ENCODE measurements at regions not wholly inside any gene's neighbourhood (a gene's known extent, or its start where the extent isn't known, plus 50 kb on each side); places are given as distances from the start of the nearest gene placed in this dataset.

- no peaks in the 10 kb centered on the region for H3K79me2 ChIP-seq (ENCODE audit: insufficient read depth, low read length)
- intact Hi-C loops (cut with micrococcal nuclease) = no loop called here
- H4K20me1 ChIP-seq (ENCODE audit: insufficient read depth) = no peaks in the 10 kb centered on the region
- no peak overlapping the region for H3K27ac ChIP-seq (ENCODE audit: low read depth, low read length)
- no TSS peak for BruUV-seq (replicated peaks)
- H3K36me3 ChIP-seq (ENCODE audit: control insufficient read depth in 1 of 2, insufficient read depth in 2 of 2, low read length in 2 of 2) = no peaks in the 10 kb centered on the region
- no peak for DNase-seq (ENCODE audit: low read depth, low spot score)
- H3K27me3 ChIP-seq (ENCODE audit: insufficient read depth, low read length) = no peaks in the 10 kb centered on the region
- TF ChIP-seq SIN3A (IDR thresholded peaks at IDR 0.05; ENCODE audit: low read depth) (no peak), RAD21 (IDR thresholded peaks at IDR 0.05; ENCODE audit: low read depth) (no peak), ZBTB33 (IDR thresholded peaks at IDR 0.05; ENCODE audit: extremely low read depth, insufficient replicate concordance, low read length) (no peak), MAX (IDR thresholded peaks at IDR 0.05) (no peak), JUND (IDR thresholded peaks at IDR 0.05) (no peak), POLR2AphosphoS5 (IDR thresholded peaks at IDR 0.05; ENCODE audit: low read depth, low read length) (no peak), EZH2 (IDR thresholded peaks at IDR 0.05) (no peak), YY1 (IDR thresholded peaks at IDR 0.05; ENCODE audit: extremely low read depth, insufficient replicate concordance, low read depth, low read length) (no peak), CEBPB (IDR thresholded peaks at IDR 0.05; ENCODE audit: low read depth) (no peak), FOSL1 (IDR thresholded peaks at IDR 0.05; ENCODE audit: low read depth) (no peak), CBX3 (IDR thresholded peaks at IDR 0.05; ENCODE audit: low read depth) (no peak), REST (IDR thresholded peaks at IDR 0.05; ENCODE audit: low read depth) (no peak), ATF3 (IDR thresholded peaks at IDR 0.05) (no peak), EGR1 (IDR thresholded peaks at IDR 0.05; ENCODE audit: low read depth) (no peak), SP1 (IDR thresholded peaks at IDR 0.05; ENCODE audit: low read depth) (no peak), POLR2A (IDR thresholded peaks at IDR 0.05; ENCODE audit: borderline replicate concordance, extremely low read depth, insufficient read depth, insufficient read length) (no peak), ZFX (IDR thresholded peaks at IDR 0.05) (no peak), EZH2phosphoT487 (IDR thresholded peaks at IDR 0.05; ENCODE audit: borderline replicate concordance) (no peak), ZNF274 (IDR thresholded peaks at IDR 0.05; ENCODE audit: low read depth, low read length) (no peak)
- no peaks in the 10 kb centered on the region for H3K9me2 ChIP-seq (ENCODE audit: insufficient read depth)
- no peak overlapping the region for H3K4me3 ChIP-seq (replicated peaks in 1 of 2; ENCODE audit: low read depth in 1 of 2, low read length in 2 of 2)
- no peaks in the 10 kb centered on the region for H3K4me1 ChIP-seq (ENCODE audit: control insufficient read depth in 1 of 2, insufficient read depth in 2 of 2, low read length in 2 of 2)
- ChIA-PET CTCF (no interaction called here), POLR2A (no interaction called here), RAD21 (ENCODE audit: low non-redundant PET in 1 of 2, low total read pairs in 2 of 2, uncharacterized antibody in 2 of 2, unreplicated experiment in 2 of 2) (no interaction called here)
- no peak overlapping the region for H3K4me2 ChIP-seq (ENCODE audit: low read length)
- H2AFZ ChIP-seq (ENCODE audit: low read depth, low read length, poor library complexity, severe bottlenecking) = no peak overlapping the region
- H3K9ac ChIP-seq (ENCODE audit: low read length) = no peak overlapping the region
- no peaks in the 10 kb centered on the region for H3K9me3 ChIP-seq (ENCODE audit: control insufficient read depth in 1 of 2, insufficient read depth in 1 of 2, low read depth in 1 of 2, low read length in 2 of 2)
- no peak for ATAC-seq
Measured at GRCh38 chr4:38354421-38354820, 309.6 kb upstream of the KLF3 start.
